ENCODE measurements at regions not wholly inside any gene's neighbourhood (a gene's known extent, or its start where the extent isn't known, plus 50 kb on each side); places are given as distances from the start of the nearest gene placed in this dataset.

GRCh38 chr7:47145186-47145725 lies 436.7 kb downstream of the TNS3 start:
- no peak for DNase-seq

GRCh38 chr7:47143339-47143738 lies 438.6 kb downstream of the TNS3 start:
- DNase-seq: no peak

GRCh38 chr7:47142867-47143175 lies 439.1 kb downstream of the TNS3 start:
- no peak for DNase-seq

GRCh38 chr7:47142169-47142866 lies 439.6 kb downstream of the TNS3 start:
- no peak for DNase-seq

GRCh38 chr7:47132471-47132870 lies 449.4 kb downstream of the TNS3 start:
- DNase-seq: no peak

- DNase-seq: no peak
Observed at GRCh38 chr7:47128700-47129099, 453.2 kb downstream of the TNS3 start.

- no peak for DNase-seq
Observed at GRCh38 chr7:47125529-47125928, 456.4 kb downstream of the TNS3 start.

- no peak for DNase-seq
Observed at GRCh38 chr7:47119261-47119865, 462.5 kb downstream of the TNS3 start.

- no peak for DNase-seq
Observed at GRCh38 chr7:47104206-47104549, 477.7 kb downstream of the TNS3 start.

- no peak for DNase-seq
Observed at GRCh38 chr7:47103498-47104205, 478.3 kb downstream of the TNS3 start.

GRCh38 chr7:47102331-47102841 lies 479.5 kb downstream of the TNS3 start:
- no peak for DNase-seq

GRCh38 chr7:47100817-47101435 lies 481.0 kb downstream of the TNS3 start:
- DNase-seq: no peak

GRCh38 chr7:47100148-47100816 lies 481.6 kb downstream of the TNS3 start:
- no peak for DNase-seq

GRCh38 chr7:47097431-47097830 lies 484.5 kb downstream of the TNS3 start:
- no peak for DNase-seq

GRCh38 chr7:47095946-47096345 lies 486.0 kb downstream of the TNS3 start:
- DNase-seq: no peak

GRCh38 chr7:47094462-47094861 lies 487.4 kb downstream of the TNS3 start:
- no peak for DNase-seq

- no peak for DNase-seq
Observed at GRCh38 chr7:47093320-47094234, 488.3 kb downstream of the TNS3 start.

- DNase-seq: no peak
Observed at GRCh38 chr7:47092336-47092735, 489.6 kb downstream of the TNS3 start.

- no peak for DNase-seq
Observed at GRCh38 chr7:47091141-47091540, 490.8 kb downstream of the TNS3 start.

- no peak for DNase-seq
Observed at GRCh38 chr7:47089461-47089860, 492.4 kb downstream of the TNS3 start.

- no peak for DNase-seq
Observed at GRCh38 chr7:47089068-47089417, 492.9 kb downstream of the TNS3 start.

Measured in effector CD8-positive, alpha-beta T cell (primary cell).